HCT116 (cell line): ENCODE measurements at regions not wholly inside any gene's neighbourhood (a gene's known extent, or its start where the extent isn't known, plus 50 kb on each side); places are given as distances from the start of the nearest gene placed in this dataset.

Experiments
- EGR1 ChIP-seq: IDR thresholded peaks from 2 replicates; pipeline ENCODE4 v1.6.1; 2012; ENCODE audit warnings: low read depth
- EZH2phosphoT487 ChIP-seq: fragments of 200-600 bp; IDR thresholded peaks from 2 replicates; pipeline ENCODE4 v1.6.1; 2018; ENCODE audit warnings: antibody characterized with exemption, borderline replicate concordance
- FOSL1 ChIP-seq: IDR thresholded peaks from 2 replicates; pipeline ENCODE4 v1.6.1; 2012; ENCODE audit warnings: low read depth
- POLR2A ChIP-seq: IDR thresholded peaks from 2 replicates; pipeline ENCODE4 v1.7.0; 2011; ENCODE audit warnings: borderline replicate concordance; ENCODE audit not compliant: insufficient read depth, insufficient read length; ENCODE audit errors: extremely low read depth
- POLR2AphosphoS5 ChIP-seq: IDR thresholded peaks from 2 replicates; pipeline ENCODE4 v1.6.1; 2011; ENCODE audit warnings: mild to moderate bottlenecking, low read depth, low read length, moderate library complexity
- TF ChIP-seq, protein P1 (sequence below), 3 experiments: fragments of 200-600 bp in 1 of 3; sonication (generic) in 1 of 3; IDR thresholded peaks in 2 of 3; conservative IDR thresholded peaks in 1 of 3; 2 replicates each; pipeline ENCODE4 v1.5.1; 2012 to 2017; ENCODE audit warnings: low read depth in 2 of 3, low read length in 2 of 3, antibody characterized with exemption in 1 of 3, borderline replicate concordance in 1 of 3, control low read depth in 1 of 3, mild to moderate bottlenecking in 1 of 3, mixed read lengths in 1 of 3, mixed run types in 1 of 3, moderate library complexity in 1 of 3; ENCODE audit not compliant: insufficient read depth in 1 of 3
- TF ChIP-seq, protein P2 (sequence below): IDR thresholded peaks from 2 replicates; pipeline ENCODE4 v1.6.1; 2012

DNA sequence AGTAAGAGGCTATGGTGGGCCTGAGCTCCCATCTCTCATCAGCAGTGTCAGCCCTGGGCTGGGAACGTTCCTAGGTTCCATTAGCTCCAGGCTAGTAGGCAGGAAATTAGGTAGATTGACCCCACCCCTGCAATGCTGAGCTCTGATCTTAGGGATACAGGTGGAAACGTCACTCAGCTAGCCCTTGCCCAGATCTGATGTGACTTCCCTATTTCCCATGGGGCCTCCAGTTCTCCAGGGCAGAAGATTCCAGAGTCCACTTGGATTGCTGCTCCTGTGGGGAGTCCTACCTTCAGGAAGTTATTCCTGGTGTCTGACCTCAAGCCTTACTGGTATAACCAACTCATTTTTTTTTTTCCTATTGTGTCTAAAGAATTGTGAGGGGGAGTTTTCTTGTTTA is 81.1 kb downstream of the EFNB1 start:
- TF ChIP-seq, protein P1, sequence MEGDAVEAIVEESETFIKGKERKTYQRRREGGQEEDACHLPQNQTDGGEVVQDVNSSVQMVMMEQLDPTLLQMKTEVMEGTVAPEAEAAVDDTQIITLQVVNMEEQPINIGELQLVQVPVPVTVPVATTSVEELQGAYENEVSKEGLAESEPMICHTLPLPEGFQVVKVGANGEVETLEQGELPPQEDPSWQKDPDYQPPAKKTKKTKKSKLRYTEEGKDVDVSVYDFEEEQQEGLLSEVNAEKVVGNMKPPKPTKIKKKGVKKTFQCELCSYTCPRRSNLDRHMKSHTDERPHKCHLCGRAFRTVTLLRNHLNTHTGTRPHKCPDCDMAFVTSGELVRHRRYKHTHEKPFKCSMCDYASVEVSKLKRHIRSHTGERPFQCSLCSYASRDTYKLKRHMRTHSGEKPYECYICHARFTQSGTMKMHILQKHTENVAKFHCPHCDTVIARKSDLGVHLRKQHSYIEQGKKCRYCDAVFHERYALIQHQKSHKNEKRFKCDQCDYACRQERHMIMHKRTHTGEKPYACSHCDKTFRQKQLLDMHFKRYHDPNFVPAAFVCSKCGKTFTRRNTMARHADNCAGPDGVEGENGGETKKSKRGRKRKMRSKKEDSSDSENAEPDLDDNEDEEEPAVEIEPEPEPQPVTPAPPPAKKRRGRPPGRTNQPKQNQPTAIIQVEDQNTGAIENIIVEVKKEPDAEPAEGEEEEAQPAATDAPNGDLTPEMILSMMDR (IDR thresholded peaks at IDR 0.05 in 2 of 3, conservative IDR thresholded peaks at IDR 0.05 in 1 of 3; ENCODE audit: borderline replicate concordance in 1 of 3, insufficient read depth in 1 of 3, low read depth in 2 of 3, low read length in 2 of 3), result no peak
- no peak for TF ChIP-seq POLR2A
- TF ChIP-seq EGR1, result no peak
- TF ChIP-seq, protein P2, sequence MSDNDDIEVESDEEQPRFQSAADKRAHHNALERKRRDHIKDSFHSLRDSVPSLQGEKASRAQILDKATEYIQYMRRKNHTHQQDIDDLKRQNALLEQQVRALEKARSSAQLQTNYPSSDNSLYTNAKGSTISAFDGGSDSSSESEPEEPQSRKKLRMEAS, result no peak
- TF ChIP-seq EZH2phosphoT487, result no peak
- TF ChIP-seq FOSL1, result no peak
- no peak for TF ChIP-seq POLR2AphosphoS5
